Activated CD4-positive, alpha-beta memory T cell treated with anti-CD3 and anti-CD28 coated beads, Interleukin-2, amount 10 ng/mL, durations not matched to agents 7 days and 5 days (primary cell): ENCODE measurements at regions not wholly inside any gene's neighbourhood (a gene's known extent, or its start where the extent isn't known, plus 50 kb on each side); places are given as distances from the start of the nearest gene placed in this dataset.
A peak's percentile ranks its signal among the peaks of the same experiment; 100 is the strongest.

Experiments
- CTCF ChIA-PET: fragments of 350-600 bp; sonication (Branson Sonifier 250); formaldehyde crosslinking; loops from one replicate; lab custom pipeline; 2021; ENCODE audit warnings: antibody characterized with exemption, inconsistent platforms; lab: Charles Lee
- POLR2A ChIA-PET: fragments of 350-600 bp; sonication (Branson Sonifier 250); formaldehyde crosslinking; loops from one replicate; lab custom pipeline; 2021; ENCODE audit warnings: antibody characterized with exemption; lab: Charles Lee
- DNase-seq: peaks from one replicate; pipeline ENCODE4 v3.0.0-alpha.2; 2020
- H3K27ac Mint-ChIP-seq: one replicate; pipeline ENCODE4 v1.8.0; 2021; ENCODE audit warnings: mild to moderate bottlenecking, mixed read lengths
- H3K27me3 Mint-ChIP-seq: one replicate; pipeline ENCODE4 v1.8.0; 2021; ENCODE audit warnings: mixed read lengths
- H3K36me3 Mint-ChIP-seq: one replicate; pipeline ENCODE4 v1.8.0; 2021; ENCODE audit warnings: low read depth, mixed read lengths
- H3K4me1 Mint-ChIP-seq: one replicate; pipeline ENCODE4 v1.8.0; 2021; ENCODE audit warnings: mixed read lengths
- H3K4me3 Mint-ChIP-seq: one replicate; pipeline ENCODE4 v1.8.0; 2021; ENCODE audit warnings: mild to moderate bottlenecking, mixed read lengths
- H3K9me3 Mint-ChIP-seq: one replicate; pipeline ENCODE4 v1.8.0; 2021; ENCODE audit warnings: mixed read lengths

DNA sequence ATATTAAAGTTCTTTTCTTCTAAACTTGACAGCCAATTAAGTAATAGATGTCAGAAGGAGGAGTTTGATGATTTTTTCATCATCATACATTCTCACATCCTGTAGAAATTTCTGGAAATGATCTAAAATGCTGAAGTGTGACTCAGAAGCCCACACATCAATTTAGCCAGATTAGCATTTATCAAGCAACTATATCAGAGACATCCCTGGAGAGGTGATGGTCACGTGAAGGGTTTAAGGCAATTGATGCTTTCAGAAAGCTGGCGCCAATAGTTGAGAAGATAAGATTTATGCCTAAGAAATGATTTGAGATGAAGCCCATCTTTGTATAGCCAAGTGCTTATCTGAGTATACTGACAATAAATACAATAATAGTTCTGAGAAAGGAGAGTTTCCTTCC is 162.9 kb upstream of the RORB start:
- Mint-ChIP-seq H3K27ac (no peak overlapping the region), H3K4me1 (peaks cover 15% of the 10 kb centered on the region), H3K4me3 (no peak overlapping the region), H3K36me3 (no peaks in the 10 kb centered on the region), H3K27me3 (no peaks in the 10 kb centered on the region), H3K9me3 (peaks cover 3% of the 10 kb centered on the region)
- CTCF ChIA-PET = no interaction called here
- no peak for DNase-seq
- POLR2A ChIA-PET = interaction anchor here (1.0 kb wide), 1 partner anchor 89 kb away, joined by 4 read pairs; no protein-coding TSS in a partner anchor

DNA sequence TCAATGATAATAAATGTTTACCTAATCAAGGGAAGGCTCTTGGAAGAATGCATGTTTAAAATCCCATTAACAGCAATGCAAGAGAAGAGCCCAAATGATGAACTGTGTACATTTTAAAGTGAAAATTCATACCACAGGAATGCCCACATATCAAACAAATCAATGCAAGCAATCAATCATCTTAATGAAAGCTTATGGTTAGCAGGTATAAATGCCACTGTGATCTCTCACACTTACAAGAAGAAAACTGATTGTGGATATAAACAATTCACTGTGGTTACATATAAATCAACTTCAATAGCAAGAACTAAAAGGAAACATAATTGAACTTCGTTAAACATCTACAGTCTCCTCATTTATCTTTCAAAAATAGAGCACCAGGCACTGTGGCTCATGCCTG is 161.0 kb upstream of the RORB start:
- H3K4me3 Mint-ChIP-seq = no peak overlapping the region

DNA sequence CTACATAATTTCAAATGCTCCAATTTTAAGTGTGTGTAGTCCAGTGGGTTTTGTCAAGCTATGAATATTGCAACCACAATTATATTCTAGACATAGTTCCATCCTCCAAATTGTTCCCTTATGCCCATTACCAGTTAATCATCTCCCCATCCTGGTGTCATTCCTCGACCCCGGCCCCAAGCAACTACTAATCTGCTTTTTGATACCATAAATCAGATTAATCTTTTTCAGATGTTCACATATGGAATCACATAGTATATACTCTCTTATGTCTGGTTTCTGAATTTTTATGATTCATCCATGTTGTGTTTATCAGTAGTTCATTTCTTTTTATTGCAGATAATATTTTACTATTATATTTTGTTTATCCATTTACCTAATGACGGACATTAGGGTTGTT is 148.4 kb upstream of the RORB start:
- no peak overlapping the region for H3K27ac Mint-ChIP-seq
- no peaks in the 10 kb centered on the region for H3K9me3 Mint-ChIP-seq
- CTCF ChIA-PET = no interaction called here
- no peaks in the 10 kb centered on the region for H3K27me3 Mint-ChIP-seq
- H3K36me3 Mint-ChIP-seq = no peaks in the 10 kb centered on the region
- no peak for DNase-seq
- POLR2A ChIA-PET = no interaction called here
- H3K4me3 Mint-ChIP-seq = no peak overlapping the region
- H3K4me1 Mint-ChIP-seq = no peaks in the 10 kb centered on the region

More for the DNA sequence above, 161.0 kb upstream of the RORB start:
- H3K4me1 Mint-ChIP-seq = peaks cover 15% of the 10 kb centered on the region
- peaks cover 8% of the 10 kb centered on the region for H3K9me3 Mint-ChIP-seq
- H3K27ac Mint-ChIP-seq = no peak overlapping the region
- no peak for DNase-seq
- CTCF ChIA-PET = no interaction called here
- H3K36me3 Mint-ChIP-seq = no peaks in the 10 kb centered on the region
- no peaks in the 10 kb centered on the region for H3K27me3 Mint-ChIP-seq
- POLR2A ChIA-PET = no interaction called here

DNA sequence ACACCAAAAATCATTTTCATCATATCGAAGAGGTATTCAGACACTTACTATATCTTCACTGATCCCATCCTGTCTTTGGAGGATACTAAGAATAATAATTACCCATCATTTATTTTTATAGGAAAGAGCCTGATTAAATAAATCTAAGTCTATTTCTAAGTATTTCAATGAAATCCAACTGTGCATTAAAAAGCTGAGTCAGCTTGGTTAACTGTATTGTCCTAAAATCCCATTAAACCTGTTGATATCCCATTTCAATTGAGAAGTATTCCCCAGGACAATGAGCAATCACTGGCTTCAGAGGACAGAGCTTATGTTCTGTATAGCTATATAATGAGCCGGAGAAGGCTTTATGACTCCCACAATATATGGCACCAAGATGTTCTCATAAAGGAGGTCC is 142.0 kb upstream of the RORB start:
- no peaks in the 10 kb centered on the region for H3K27me3 Mint-ChIP-seq

DNA sequence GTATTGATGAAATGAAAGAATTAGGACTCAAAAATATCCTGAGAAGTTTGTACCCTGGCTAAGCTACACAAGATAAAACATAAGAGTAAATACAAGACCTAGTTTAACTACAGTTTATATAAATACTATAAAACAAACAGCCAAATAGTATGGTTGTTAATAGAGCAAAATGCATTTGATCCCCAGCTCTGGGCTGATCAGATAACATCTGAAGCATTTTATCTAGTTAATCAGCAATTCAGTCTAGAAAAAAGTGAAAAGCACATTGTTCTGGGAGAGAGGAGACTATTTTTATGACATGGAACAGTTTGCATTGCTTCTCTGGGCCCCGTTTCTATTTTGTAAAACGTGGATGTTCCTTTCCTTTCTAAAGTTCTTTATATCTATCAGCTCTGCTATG is 139.6 kb upstream of the RORB start:
- Mint-ChIP-seq H3K4me3 (no peak overlapping the region), H3K4me1 (no peaks in the 10 kb centered on the region), H3K27me3 (no peaks in the 10 kb centered on the region), H3K9me3 (peaks cover 4% of the 10 kb centered on the region), H3K27ac (no peak overlapping the region), H3K36me3 (no peaks in the 10 kb centered on the region)
- DNase-seq = no peak
- ChIA-PET POLR2A (no interaction called here), CTCF (no interaction called here)

More for the DNA sequence above, 142.0 kb upstream of the RORB start:
- Mint-ChIP-seq H3K4me3 (no peak overlapping the region), H3K4me1 (no peaks in the 10 kb centered on the region), H3K27ac (no peak overlapping the region), H3K36me3 (no peaks in the 10 kb centered on the region), H3K9me3 (peaks cover 4% of the 10 kb centered on the region)
- POLR2A ChIA-PET = no interaction called here
- no peak for DNase-seq
- CTCF ChIA-PET = no interaction called here

DNA sequence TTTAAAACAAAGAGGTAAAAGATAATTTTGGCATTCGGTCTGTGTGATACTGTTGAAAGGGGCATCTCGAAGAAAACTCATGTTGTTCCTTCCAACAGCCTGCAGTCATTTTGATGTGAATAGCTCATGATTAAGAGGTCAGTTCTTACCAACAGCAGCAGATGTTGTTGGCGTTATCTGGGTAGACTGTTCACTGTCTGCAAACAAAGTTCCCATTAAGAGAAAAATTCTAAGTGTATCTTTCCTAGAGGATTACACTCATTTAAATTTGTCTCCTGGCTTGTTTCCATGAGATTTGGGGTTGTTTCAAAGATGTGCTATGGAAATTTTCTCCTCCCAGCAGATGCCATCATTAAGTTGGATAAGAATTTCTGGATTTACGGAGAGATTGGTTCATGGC is 138.2 kb upstream of the RORB start:
- Mint-ChIP-seq H3K27ac (no peak overlapping the region), H3K27me3 (no peaks in the 10 kb centered on the region), H3K9me3 (peaks cover 4% of the 10 kb centered on the region), H3K36me3 (no peaks in the 10 kb centered on the region), H3K4me1 (no peaks in the 10 kb centered on the region), H3K4me3 (no peak overlapping the region)
- CTCF ChIA-PET = no interaction called here
- no peak for DNase-seq
- POLR2A ChIA-PET = no interaction called here

DNA sequence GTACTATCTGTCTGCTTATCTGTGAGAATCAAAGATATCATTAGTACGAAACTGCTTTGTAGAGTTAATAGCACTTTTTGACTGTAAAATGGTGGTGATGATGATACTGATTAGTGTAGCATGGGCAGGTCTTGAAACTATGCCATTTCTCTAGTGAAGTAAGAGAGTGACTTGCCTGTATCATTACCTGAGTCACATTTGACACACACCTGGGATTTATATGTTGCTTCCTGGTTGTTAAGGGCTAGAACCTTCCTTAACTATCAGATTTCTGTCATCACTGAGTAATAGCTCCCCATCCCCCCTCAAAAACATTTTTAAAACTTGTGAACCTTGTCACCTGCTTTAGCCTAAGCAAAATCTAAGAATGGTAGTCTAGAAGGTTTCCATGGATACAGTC is 135.6 kb upstream of the RORB start:
- Mint-ChIP-seq H3K27ac (no peak overlapping the region), H3K9me3 (no peaks in the 10 kb centered on the region), H3K27me3 (no peaks in the 10 kb centered on the region), H3K4me3 (no peak overlapping the region), H3K36me3 (no peaks in the 10 kb centered on the region), H3K4me1 (no peaks in the 10 kb centered on the region)
- CTCF ChIA-PET = interaction anchor here (1.2 kb wide), 1 partner anchor 22 kb away, joined by 3 read pairs; no protein-coding TSS in a partner anchor
- POLR2A ChIA-PET = no interaction called here
- no peak for DNase-seq

DNA sequence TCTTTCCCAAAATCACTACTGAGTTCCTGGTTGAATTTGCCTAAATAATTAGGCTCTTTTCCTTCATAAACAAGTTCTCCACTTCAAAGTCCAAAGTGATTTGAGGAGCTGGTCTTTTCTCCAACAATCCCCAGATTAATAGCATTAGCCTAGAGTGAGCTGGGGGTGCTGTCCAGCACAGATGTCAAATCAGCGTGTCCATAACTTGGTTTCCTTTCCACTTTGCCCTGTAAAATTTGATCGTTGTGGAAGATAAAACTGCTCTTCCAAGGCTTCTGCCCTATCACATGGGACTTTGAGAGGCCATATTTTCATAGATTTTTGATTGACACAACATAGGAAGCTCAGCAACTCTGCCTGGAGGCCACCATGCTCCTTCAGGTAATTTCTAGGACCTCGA is 134.7 kb upstream of the RORB start:
- CTCF ChIA-PET = interaction anchor here (1.2 kb wide), 1 partner anchor 23 kb away, joined by 3 read pairs; no protein-coding TSS in a partner anchor
- DNase-seq = no peak
- H3K4me3 Mint-ChIP-seq = no peak overlapping the region
- POLR2A ChIA-PET = no interaction called here
- H3K4me1 Mint-ChIP-seq = no peaks in the 10 kb centered on the region
- no peaks in the 10 kb centered on the region for H3K27me3 Mint-ChIP-seq
- no peak overlapping the region for H3K27ac Mint-ChIP-seq
- H3K9me3 Mint-ChIP-seq = peaks cover 3% of the 10 kb centered on the region
- H3K36me3 Mint-ChIP-seq = no peaks in the 10 kb centered on the region

DNA sequence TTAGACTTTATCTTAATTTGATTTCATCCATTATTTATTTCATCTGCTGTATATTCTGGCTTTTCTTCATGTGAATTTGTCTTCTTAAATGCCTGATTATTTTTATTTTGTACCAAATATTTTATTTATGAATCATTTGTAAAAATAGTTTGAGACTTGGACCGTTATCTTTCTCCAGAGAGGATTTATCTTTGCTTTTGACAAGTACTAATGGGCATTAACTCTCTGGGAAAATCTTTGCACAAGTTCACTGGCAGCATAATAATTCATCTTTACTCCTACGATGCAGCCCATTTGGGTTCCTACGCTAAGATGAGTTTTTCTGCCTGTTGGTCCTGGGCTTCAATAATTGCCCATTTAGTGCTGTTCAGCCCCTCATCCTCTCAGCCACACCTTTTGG is 131.0 kb upstream of the RORB start:
- H3K9me3 Mint-ChIP-seq = peaks cover 3% of the 10 kb centered on the region
- no peaks in the 10 kb centered on the region for H3K27me3 Mint-ChIP-seq
- H3K4me1 Mint-ChIP-seq = no peaks in the 10 kb centered on the region
- ChIA-PET CTCF (no interaction called here), POLR2A (no interaction called here)
- H3K36me3 Mint-ChIP-seq = no peaks in the 10 kb centered on the region
- no peak overlapping the region for H3K27ac Mint-ChIP-seq
- no peak overlapping the region for H3K4me3 Mint-ChIP-seq
- DNase-seq = no peak

DNA sequence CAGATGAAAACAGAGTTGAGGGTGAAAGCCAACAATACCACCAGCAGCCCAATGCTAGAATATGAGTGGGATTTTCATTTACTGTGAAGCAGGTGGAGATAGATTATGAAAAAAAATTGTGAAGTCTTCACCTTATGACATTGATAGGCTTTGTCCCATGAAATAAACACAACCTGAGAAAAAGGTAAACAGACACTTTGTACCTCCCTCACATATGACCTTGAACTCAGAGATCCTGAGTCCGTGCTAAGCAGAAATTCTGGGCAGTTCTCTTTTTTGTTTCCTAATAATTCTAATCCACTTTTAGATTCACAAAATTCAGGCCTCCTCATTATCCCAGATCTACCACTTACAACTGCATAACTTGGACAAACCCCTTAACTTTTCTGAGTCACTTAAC is 127.3 kb upstream of the RORB start:
- H3K9me3 Mint-ChIP-seq = peaks cover 3% of the 10 kb centered on the region
- POLR2A ChIA-PET = no interaction called here
- H3K27me3 Mint-ChIP-seq = no peaks in the 10 kb centered on the region
- CTCF ChIA-PET = no interaction called here
- H3K36me3 Mint-ChIP-seq = no peaks in the 10 kb centered on the region
- H3K27ac Mint-ChIP-seq = no peak overlapping the region
- DNase-seq = no peak
- no peaks in the 10 kb centered on the region for H3K4me1 Mint-ChIP-seq
- H3K4me3 Mint-ChIP-seq = no peak overlapping the region

DNA sequence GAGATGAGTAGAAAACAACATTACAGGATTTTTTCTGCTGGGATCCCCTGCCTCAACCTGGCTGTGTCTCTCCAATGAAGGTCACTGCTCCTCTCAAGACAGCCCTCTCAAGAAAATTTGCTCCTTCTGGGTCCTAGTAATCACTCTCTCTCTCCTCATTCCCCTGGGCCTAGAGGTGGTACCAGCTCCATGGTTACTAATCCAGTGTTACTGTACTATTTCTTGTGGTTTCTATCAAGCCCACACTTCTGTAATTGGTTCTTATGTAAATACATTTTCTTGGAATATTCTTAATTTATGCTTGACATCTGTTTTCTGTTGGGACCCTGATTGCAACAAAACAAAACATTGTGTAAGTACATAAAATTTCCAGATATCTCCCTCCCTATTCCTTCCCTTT is 123.8 kb upstream of the RORB start:
- CTCF ChIA-PET = no interaction called here
- Mint-ChIP-seq H3K4me3 (no peak overlapping the region), H3K9me3 (no peaks in the 10 kb centered on the region), H3K27me3 (no peaks in the 10 kb centered on the region), H3K4me1 (no peaks in the 10 kb centered on the region), H3K27ac (no peak overlapping the region), H3K36me3 (no peaks in the 10 kb centered on the region)
- POLR2A ChIA-PET = no interaction called here
- DNase-seq = no peak

DNA sequence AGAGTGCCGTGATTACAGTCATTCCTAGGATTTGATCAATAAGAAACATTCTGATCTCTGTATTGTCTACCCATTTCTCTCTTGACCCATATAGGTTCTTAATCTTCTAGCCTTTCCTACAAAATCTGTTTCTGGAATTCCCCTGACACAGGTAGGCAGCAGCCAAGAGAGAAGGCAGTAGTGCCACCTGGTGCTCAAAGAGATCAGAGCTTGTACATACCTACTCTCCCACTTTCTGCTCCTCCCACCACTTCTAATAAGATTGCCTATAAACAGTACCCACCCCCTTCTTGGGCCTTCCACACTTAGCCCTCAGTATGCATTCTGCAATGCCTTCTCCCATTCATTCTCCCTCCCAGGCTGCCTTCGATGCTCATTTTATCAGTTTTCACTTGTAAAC is 117.4 kb upstream of the RORB start:
- Mint-ChIP-seq H3K36me3 (no peaks in the 10 kb centered on the region), H3K4me1 (peaks cover 3% of the 10 kb centered on the region), H3K4me3 (no peak overlapping the region), H3K9me3 (no peaks in the 10 kb centered on the region), H3K27me3 (no peaks in the 10 kb centered on the region), H3K27ac (no peak overlapping the region)
- ChIA-PET CTCF (no interaction called here), POLR2A (no interaction called here)
- peak; percentile 21 for DNase-seq

DNA sequence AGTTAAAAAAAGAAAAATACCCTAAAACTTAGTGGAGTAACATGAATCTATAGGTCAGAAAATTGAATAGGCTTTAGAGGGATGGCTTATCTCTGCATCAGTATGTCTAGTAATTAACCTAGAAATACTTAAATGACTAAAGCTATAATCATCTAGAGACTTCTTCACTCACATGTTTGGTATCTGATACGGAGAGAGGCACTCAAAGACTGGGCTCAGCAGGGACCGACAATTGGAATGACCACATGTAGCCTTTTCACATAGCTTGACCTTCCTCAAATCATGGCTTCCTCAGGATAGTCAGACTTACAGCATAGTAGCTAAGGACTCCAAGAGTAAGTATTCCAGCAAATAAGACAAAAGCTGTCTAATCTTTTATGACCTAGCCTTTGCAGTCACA is 105.3 kb upstream of the RORB start:
- Mint-ChIP-seq H3K4me1 (no peaks in the 10 kb centered on the region), H3K27ac (no peak overlapping the region), H3K4me3 (no peak overlapping the region), H3K27me3 (peaks cover 2% of the 10 kb centered on the region), H3K9me3 (no peaks in the 10 kb centered on the region), H3K36me3 (no peaks in the 10 kb centered on the region)
- no peak for DNase-seq
- POLR2A ChIA-PET = no interaction called here
- CTCF ChIA-PET = no interaction called here

DNA sequence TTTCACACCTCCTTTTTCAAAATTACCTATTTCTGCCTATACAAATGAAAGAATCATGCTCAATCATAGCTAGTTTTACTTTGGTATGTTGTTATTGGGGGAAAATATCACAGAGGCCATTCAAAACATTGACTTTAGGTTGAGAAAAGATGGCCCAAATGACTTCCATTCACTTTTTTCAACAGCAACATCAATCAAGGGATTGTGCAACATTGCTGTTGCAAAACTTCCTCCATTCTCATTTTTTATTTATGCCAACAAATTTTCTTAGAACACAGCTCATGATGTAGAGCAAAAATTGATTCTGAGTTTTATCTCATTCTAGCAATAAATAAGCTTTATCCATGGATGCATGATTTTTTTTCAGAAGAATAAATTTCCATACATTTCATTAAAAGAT is 93.6 kb upstream of the RORB start:
- POLR2A ChIA-PET = no interaction called here
- no peaks in the 10 kb centered on the region for H3K4me1 Mint-ChIP-seq
- no peaks in the 10 kb centered on the region for H3K27me3 Mint-ChIP-seq
- no peak overlapping the region for H3K4me3 Mint-ChIP-seq
- DNase-seq = no peak
- H3K36me3 Mint-ChIP-seq = no peaks in the 10 kb centered on the region
- CTCF ChIA-PET = no interaction called here
- H3K9me3 Mint-ChIP-seq = peaks cover 10% of the 10 kb centered on the region
- H3K27ac Mint-ChIP-seq = no peak overlapping the region

DNA sequence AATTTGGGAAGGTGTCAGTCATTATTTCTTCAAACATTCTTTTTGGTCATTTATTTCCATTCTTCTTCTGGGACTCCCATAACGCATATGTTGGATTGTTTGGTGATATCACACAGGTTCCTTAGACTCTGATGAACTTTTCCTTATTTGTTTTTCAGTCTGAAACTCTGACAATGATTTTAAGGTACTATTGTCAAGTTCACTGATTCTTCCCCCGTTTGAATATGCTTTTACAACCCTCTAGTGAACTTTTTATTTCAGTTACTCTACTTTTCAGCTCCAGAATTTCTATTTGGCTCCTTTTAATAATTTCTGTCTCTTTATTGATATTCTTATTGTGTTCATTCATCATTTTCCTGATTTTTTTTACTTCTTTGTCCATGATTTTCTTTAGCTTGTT is 92.5 kb upstream of the RORB start:
- DNase-seq = no peak
- H3K9me3 Mint-ChIP-seq = peaks cover 10% of the 10 kb centered on the region
- H3K36me3 Mint-ChIP-seq = no peaks in the 10 kb centered on the region
- H3K27me3 Mint-ChIP-seq = no peaks in the 10 kb centered on the region
- H3K4me1 Mint-ChIP-seq = no peaks in the 10 kb centered on the region
- H3K27ac Mint-ChIP-seq = no peak overlapping the region
- no peak overlapping the region for H3K4me3 Mint-ChIP-seq
- POLR2A ChIA-PET = no interaction called here
- CTCF ChIA-PET = no interaction called here
